ENCODE measurements at regions not wholly inside any gene's neighbourhood (a gene's known extent, or its start where the extent isn't known, plus 50 kb on each side); places are given as distances from the start of the nearest gene placed in this dataset.

GRCh38 chr19:29432677-29433076, 93.1 kb upstream of the VSTM2B start:
- DNase-seq, result no peak

- DNase-seq, result no peak
Observed at GRCh38 chr19:29436591-29437103, 89.1 kb upstream of the VSTM2B start.

GRCh38 chr19:29439021-29439420, 86.8 kb upstream of the VSTM2B start:
- no peak for DNase-seq

GRCh38 chr19:29439688-29440550, 85.9 kb upstream of the VSTM2B start:
- DNase-seq, result no peak

GRCh38 chr19:29442094-29442493, 83.7 kb upstream of the VSTM2B start:
- DNase-seq, result no peak

DNA sequence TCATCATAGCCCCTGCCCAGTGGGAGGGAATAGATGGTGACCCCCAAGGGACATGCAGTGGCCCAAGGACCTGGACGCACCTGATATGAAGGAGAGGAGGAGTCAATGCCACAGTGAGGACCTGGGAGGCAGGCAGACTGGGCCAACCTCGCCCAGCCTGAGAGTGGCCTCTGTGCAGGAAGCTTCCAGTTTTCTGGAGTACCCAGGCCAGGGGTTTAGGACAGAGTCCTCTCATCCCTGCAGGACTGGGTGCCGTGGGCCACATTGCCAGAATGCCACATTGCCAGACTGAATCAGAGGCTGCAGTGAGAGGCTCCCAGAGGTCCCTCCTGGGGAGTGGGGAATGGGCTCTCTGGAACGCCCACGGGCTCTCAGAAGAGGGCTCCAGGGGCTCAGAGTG, 82.9 kb upstream of the VSTM2B start:
- no peak for DNase-seq

GRCh38 chr19:29445246-29445645, 80.5 kb upstream of the VSTM2B start:
- DNase-seq, result no peak

DNA sequence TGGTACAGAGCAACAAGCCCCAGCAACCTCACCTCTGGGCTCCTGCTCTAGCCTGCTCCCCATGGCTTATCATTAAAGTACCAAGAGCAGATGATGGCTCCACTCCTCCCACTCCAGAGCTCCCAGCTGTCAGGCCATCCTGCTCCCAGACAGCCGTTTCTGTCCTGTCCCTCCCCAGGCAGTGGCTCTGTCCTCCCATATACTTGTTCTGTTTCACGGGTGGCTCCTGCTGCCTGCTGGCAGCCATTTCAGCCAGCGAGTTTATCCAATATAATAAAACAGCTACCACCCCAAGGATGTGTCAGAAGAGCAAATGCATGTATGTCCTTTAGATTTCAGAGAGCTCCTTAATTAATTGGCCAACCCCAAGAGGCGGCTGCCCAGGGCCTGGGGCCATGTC, 79.4 kb upstream of the VSTM2B start:
- no peak for DNase-seq

DNA sequence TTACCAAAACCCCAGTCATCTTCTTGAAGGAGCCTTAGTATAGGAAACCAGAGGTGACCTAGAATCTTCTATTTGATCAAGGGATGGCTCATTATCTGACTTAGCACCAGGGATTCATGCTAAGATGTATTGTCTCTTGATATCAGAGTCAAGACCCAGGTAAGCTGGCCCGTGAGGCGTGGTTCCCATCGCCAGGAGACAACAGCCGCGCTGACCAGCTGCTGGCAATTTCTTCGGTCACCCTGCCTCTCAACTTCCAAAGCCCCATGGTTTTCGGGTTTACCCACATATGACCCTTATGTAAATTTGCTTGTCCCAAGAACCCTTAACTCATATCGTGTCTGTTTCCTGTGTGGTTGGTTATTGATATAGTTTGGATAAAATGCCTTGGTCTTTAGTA, 77.7 kb upstream of the VSTM2B start:
- DNase-seq, result no peak

- DNase-seq, result no peak
Observed at GRCh38 chr19:29449371-29449770, 76.4 kb upstream of the VSTM2B start.

- no peak for DNase-seq
Observed at GRCh38 chr19:29450306-29450705, 75.5 kb upstream of the VSTM2B start.

- no peak for DNase-seq
Observed at GRCh38 chr19:29450812-29451211, 75.0 kb upstream of the VSTM2B start.

DNA sequence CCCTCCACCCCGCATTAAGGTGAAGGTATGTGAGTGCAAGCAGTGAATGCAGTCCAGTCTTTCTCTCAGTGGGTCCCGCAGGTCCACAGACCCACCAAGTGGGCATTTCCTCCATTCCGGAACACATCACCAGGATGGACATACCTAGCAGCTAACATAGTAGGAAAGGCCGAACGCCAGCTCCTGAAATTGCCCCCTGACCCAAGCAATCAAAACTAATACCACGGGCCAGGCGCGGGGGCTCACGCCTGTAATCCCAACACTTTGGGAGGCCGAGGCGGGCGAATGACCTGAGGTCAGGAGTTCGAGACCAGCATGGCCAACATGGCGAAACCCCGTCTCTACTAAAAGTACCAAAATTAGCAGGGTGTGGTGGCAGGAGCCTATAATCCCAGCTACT, 71.7 kb upstream of the VSTM2B start:
- no peak for DNase-seq

GRCh38 chr19:29457413-29457812, 68.4 kb upstream of the VSTM2B start:
- DNase-seq, result no peak

DNA sequence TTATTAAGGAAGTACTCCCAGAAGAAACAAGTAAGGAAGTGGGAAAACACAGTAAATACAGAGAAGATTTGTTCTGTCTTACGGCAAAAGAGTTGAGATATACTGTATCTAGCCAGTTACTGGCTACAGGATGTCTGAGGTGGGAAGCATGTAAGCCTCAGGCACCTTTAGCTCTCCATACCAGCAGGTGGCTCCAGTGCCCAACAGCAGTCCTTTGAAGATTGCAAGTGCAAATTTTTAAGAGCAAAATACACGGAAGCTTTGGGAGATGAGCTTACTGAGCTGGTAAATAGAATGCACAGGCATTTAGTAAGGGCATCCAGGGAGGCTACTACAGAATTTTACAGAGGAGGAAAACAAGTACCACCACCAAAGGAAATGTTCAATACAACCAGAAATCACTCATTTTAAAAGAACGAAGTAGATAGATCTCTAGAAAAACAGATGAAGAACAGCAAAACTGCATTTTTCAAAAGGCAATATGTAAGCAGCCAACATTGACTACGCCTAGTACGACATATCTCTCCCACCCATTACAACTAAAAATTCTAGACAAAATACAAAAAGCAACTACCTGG, 57.9 kb upstream of the VSTM2B start:
- peak; percentile 48 to 62 for DNase-seq

GRCh38 chr19:29475469-29475868, 50.3 kb upstream of the VSTM2B start:
- DNase-seq, result no peak
